Tibial nerve (tissue), 4 donors: ENCODE measurements at regions not wholly inside any gene's neighbourhood (a gene's known extent, or its start where the extent isn't known, plus 50 kb on each side); places are given as distances from the start of the nearest gene placed in this dataset.

Source experiments
- CTCF ChIP-seq, 5 experiments: fragments of 200-600 bp in 3 of 5; fragments of 450-650 bp in 2 of 5; sonication (generic) in 3 of 5; IDR thresholded peaks; one replicate each; pipeline ENCODE4 v1.5.1; 2016 to 2019; ENCODE audit warnings: antibody characterized with exemption in 5 of 5, mild to moderate bottlenecking in 3 of 5, moderate library complexity in 2 of 5
- EP300 ChIP-seq, 2 donors: sonication (generic); formaldehyde crosslinking; IDR thresholded peaks; one replicate each; pipeline ENCODE4 v1.6.1; 2017; ENCODE audit warnings: antibody characterized with exemption in 2 of 2, mild to moderate bottlenecking in 1 of 2
- POLR2A ChIP-seq, 2 donors: fragments of 450-650 bp; IDR thresholded peaks; one replicate each; pipeline ENCODE4 v1.6.1; 2017; ENCODE audit warnings: antibody characterized with exemption in 2 of 2, mild to moderate bottlenecking in 2 of 2, moderate library complexity in 2 of 2

- TF ChIP-seq CTCF (IDR thresholded peaks at IDR 0.05) (no peak), POLR2A (IDR thresholded peaks at IDR 0.05) (no peak), EP300 (IDR thresholded peaks at IDR 0.05) (no peak)
Measured at GRCh38 chr1:228919914-228920313, 184.6 kb downstream of the RHOU start.
